ENCODE measurements at regions not wholly inside any gene's neighbourhood (a gene's known extent, or its start where the extent isn't known, plus 50 kb on each side); places are given as distances from the start of the nearest gene placed in this dataset.

DNA sequence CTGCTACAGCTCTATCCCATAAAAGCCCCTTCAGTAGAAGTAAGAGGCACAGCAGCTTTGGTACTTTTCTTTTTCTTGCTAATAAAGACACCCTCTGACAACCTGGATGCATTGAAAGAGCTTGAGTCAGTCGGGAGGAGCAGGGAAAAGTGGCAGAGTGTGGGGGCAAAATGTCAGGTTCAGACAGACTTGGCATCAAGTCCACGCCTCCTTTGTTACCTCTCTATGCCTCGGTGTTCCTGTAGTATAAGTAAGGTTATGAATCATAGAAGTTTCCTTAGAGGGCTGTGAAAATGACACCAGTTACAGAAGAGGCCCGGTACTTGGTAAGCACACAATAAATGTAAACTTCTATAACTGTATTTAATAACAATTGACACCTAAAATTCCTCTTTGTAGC is 133.9 kb downstream of the ESM1 start:
- Histone ChIP-seq H3K9ac (ENCODE audit: low read depth, low read length, poor library complexity, severe bottlenecking) (no peak overlapping the region), H3K36me3 (ENCODE audit: insufficient read depth, low read length) (no peaks in the 10 kb centered on the region), H3K79me2 (ENCODE audit: insufficient read depth, low read length) (no peaks in the 10 kb centered on the region), H3K27me3 (ENCODE audit: insufficient read depth, low read length, poor library complexity, severe bottlenecking) (no peaks in the 10 kb centered on the region), H3K4me1 (ENCODE audit: insufficient read depth, low read length, poor library complexity, severe bottlenecking) (no peaks in the 10 kb centered on the region), H3K4me2 (ENCODE audit: low read depth, low read length, poor library complexity, severe bottlenecking) (no peak overlapping the region), H3K4me3 (ENCODE audit: low read length, poor library complexity, severe bottlenecking) (no peak overlapping the region), H2AFZ (ENCODE audit: low read length) (no peak overlapping the region), H3K9me3 (ENCODE audit: insufficient read depth, low read depth, low read length) (no peaks in the 10 kb centered on the region), H3K9me2 (replicated peaks; ENCODE audit: low read depth, low read length) (no peaks in the 10 kb centered on the region), H4K20me1 (ENCODE audit: insufficient read depth, low read length, poor library complexity, severe bottlenecking) (no peaks in the 10 kb centered on the region), H3F3A (ENCODE audit: low read depth) (no peaks in the 10 kb centered on the region)
- TF ChIP-seq, protein P1, sequence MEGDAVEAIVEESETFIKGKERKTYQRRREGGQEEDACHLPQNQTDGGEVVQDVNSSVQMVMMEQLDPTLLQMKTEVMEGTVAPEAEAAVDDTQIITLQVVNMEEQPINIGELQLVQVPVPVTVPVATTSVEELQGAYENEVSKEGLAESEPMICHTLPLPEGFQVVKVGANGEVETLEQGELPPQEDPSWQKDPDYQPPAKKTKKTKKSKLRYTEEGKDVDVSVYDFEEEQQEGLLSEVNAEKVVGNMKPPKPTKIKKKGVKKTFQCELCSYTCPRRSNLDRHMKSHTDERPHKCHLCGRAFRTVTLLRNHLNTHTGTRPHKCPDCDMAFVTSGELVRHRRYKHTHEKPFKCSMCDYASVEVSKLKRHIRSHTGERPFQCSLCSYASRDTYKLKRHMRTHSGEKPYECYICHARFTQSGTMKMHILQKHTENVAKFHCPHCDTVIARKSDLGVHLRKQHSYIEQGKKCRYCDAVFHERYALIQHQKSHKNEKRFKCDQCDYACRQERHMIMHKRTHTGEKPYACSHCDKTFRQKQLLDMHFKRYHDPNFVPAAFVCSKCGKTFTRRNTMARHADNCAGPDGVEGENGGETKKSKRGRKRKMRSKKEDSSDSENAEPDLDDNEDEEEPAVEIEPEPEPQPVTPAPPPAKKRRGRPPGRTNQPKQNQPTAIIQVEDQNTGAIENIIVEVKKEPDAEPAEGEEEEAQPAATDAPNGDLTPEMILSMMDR (conservative IDR thresholded peaks at IDR 0.05; ENCODE audit: low read length), result no peak
- TF ChIP-seq EZH2phosphoT487 (IDR thresholded peaks at IDR 0.05; ENCODE audit: borderline replicate concordance), result no peak

DNA sequence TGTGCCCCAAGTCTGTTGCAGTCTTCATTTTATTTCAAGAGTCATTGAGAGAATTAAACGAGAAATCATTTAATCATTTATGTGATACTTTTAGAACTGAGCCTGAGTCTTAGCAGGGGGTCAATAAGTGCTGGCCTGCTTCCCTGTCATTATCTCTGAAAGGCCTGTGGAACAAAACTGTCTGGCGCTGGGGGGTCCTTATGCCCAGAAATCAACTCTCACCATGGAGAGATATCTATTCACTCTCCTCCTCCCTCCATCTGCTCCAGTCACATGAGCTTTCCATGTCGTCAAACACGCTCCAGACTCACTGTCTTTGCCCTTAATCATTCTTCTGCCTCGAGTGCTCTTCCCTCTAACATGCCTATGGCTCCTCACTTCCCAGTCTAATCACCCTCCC is 136.8 kb downstream of the ESM1 start:
- Histone ChIP-seq H3F3A (ENCODE audit: low read depth) (no peaks in the 10 kb centered on the region), H3K4me2 (ENCODE audit: low read depth, low read length, poor library complexity, severe bottlenecking) (no peak overlapping the region), H2AFZ (ENCODE audit: low read length) (no peak overlapping the region)

DNA sequence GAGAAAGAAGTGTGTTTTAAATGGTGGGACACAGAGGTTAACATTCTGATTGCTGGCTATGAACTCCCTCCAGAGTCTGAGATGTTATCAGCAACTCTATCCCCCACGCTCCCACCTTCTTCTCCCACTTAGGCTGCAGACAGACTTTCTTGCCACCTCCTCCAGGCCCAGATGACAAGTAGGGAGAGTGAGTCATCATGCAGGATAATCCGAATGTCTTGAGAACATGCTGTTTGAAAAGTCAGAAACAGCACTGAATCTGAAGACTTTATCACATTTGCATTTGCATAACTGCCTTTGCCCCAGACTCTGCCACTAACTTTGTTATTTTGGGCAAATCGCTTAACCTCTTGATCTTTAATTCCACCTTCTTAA is 139.8 kb downstream of the ESM1 start:
- no peak overlapping the region for H3K4me2 ChIP-seq (ENCODE audit: low read depth, low read length, poor library complexity, severe bottlenecking)
- H3K9ac ChIP-seq (ENCODE audit: low read depth, low read length, poor library complexity, severe bottlenecking), result no peak overlapping the region
- H4K20me1 ChIP-seq (ENCODE audit: insufficient read depth, low read length, poor library complexity, severe bottlenecking), result no peaks in the 10 kb centered on the region
- H3F3A ChIP-seq (ENCODE audit: low read depth), result no peaks in the 10 kb centered on the region
- no peaks in the 10 kb centered on the region for H3K36me3 ChIP-seq (ENCODE audit: insufficient read depth, low read length)
- H3K9me2 ChIP-seq (replicated peaks; ENCODE audit: low read depth, low read length), result no peaks in the 10 kb centered on the region
- H3K4me1 ChIP-seq (ENCODE audit: insufficient read depth, low read length, poor library complexity, severe bottlenecking), result no peaks in the 10 kb centered on the region
- H3K4me3 ChIP-seq (ENCODE audit: low read length, poor library complexity, severe bottlenecking), result no peak overlapping the region
- peak overlapping the region; percentile 9 for H2AFZ ChIP-seq (ENCODE audit: low read length)
- TF ChIP-seq, protein P1 (conservative IDR thresholded peaks at IDR 0.05; ENCODE audit: low read length), result no peak
- no peak for TF ChIP-seq EZH2phosphoT487 (IDR thresholded peaks at IDR 0.05; ENCODE audit: borderline replicate concordance)
- no peaks in the 10 kb centered on the region for H3K79me2 ChIP-seq (ENCODE audit: insufficient read depth, low read length)
- H3K27me3 ChIP-seq (ENCODE audit: insufficient read depth, low read length, poor library complexity, severe bottlenecking), result no peaks in the 10 kb centered on the region
- no peaks in the 10 kb centered on the region for H3K9me3 ChIP-seq (ENCODE audit: insufficient read depth, low read depth, low read length)

More for the DNA sequence above, 136.8 kb downstream of the ESM1 start:
- Histone ChIP-seq H3K4me1 (ENCODE audit: insufficient read depth, low read length, poor library complexity, severe bottlenecking) (no peaks in the 10 kb centered on the region), H3K9ac (ENCODE audit: low read depth, low read length, poor library complexity, severe bottlenecking) (no peak overlapping the region), H4K20me1 (ENCODE audit: insufficient read depth, low read length, poor library complexity, severe bottlenecking) (no peaks in the 10 kb centered on the region), H3K9me3 (ENCODE audit: insufficient read depth, low read depth, low read length) (no peaks in the 10 kb centered on the region), H3K27me3 (ENCODE audit: insufficient read depth, low read length, poor library complexity, severe bottlenecking) (no peaks in the 10 kb centered on the region), H3K4me3 (ENCODE audit: low read length, poor library complexity, severe bottlenecking) (no peak overlapping the region), H3K79me2 (ENCODE audit: insufficient read depth, low read length) (no peaks in the 10 kb centered on the region), H3K36me3 (ENCODE audit: insufficient read depth, low read length) (no peaks in the 10 kb centered on the region), H3K9me2 (replicated peaks; ENCODE audit: low read depth, low read length) (no peaks in the 10 kb centered on the region)
- no peak for TF ChIP-seq EZH2phosphoT487 (IDR thresholded peaks at IDR 0.05; ENCODE audit: borderline replicate concordance)
- TF ChIP-seq, protein P1 (conservative IDR thresholded peaks at IDR 0.05; ENCODE audit: low read length), result no peak

Measured in Loucy (cell line).